Peyer's patch (tissue), 4 donors: ENCODE measurements at regions not wholly inside any gene's neighbourhood (a gene's known extent, or its start where the extent isn't known, plus 50 kb on each side); places are given as distances from the start of the nearest gene placed in this dataset.

Experiments
- POLR2A ChIP-seq, 2 donors: fragments of 450-650 bp; IDR thresholded peaks; one replicate each; pipeline ENCODE4 v1.5.1; 2017; ENCODE audit warnings: antibody characterized with exemption in 2 of 2, mild to moderate bottlenecking in 2 of 2, moderate library complexity in 2 of 2
- TF ChIP-seq, protein P1 (sequence below), 6 experiments: fragments of 450-650 bp in 4 of 6; fragments of 200-600 bp in 2 of 6; sonication (generic) in 1 of 6; IDR thresholded peaks; one replicate each; pipeline ENCODE4 v1.5.1; 2017 to 2019; ENCODE audit warnings: antibody characterized with exemption in 6 of 6, mild to moderate bottlenecking in 3 of 6, moderate library complexity in 1 of 6

- TF ChIP-seq, protein P1, sequence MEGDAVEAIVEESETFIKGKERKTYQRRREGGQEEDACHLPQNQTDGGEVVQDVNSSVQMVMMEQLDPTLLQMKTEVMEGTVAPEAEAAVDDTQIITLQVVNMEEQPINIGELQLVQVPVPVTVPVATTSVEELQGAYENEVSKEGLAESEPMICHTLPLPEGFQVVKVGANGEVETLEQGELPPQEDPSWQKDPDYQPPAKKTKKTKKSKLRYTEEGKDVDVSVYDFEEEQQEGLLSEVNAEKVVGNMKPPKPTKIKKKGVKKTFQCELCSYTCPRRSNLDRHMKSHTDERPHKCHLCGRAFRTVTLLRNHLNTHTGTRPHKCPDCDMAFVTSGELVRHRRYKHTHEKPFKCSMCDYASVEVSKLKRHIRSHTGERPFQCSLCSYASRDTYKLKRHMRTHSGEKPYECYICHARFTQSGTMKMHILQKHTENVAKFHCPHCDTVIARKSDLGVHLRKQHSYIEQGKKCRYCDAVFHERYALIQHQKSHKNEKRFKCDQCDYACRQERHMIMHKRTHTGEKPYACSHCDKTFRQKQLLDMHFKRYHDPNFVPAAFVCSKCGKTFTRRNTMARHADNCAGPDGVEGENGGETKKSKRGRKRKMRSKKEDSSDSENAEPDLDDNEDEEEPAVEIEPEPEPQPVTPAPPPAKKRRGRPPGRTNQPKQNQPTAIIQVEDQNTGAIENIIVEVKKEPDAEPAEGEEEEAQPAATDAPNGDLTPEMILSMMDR (IDR thresholded peaks at IDR 0.05) = no peak
- TF ChIP-seq POLR2A (IDR thresholded peaks at IDR 0.05) = no peak
Observed at GRCh38 chr10:128952856-128953255, 514.2 kb upstream of the MGMT start.
